Smooth muscle cell (in vitro differentiated cells): ENCODE measurements at regions not wholly inside any gene's neighbourhood (a gene's known extent, or its start where the extent isn't known, plus 50 kb on each side); places are given as distances from the start of the nearest gene placed in this dataset.

Experiments used
- DNase-seq: peaks from one replicate; lab custom pipeline; 2025; ENCODE audit not compliant: unreplicated experiment; lab: John Stamatoyannopoulos, UW
- H2AFZ ChIP-seq: fragments of 200-600 bp; sonication (generic); 2 replicates; pipeline ENCODE4 v1.6.0; 2016; ENCODE audit warnings: antibody characterized with exemption, low read depth, mild to moderate bottlenecking
- H3F3A ChIP-seq: fragments of 200-600 bp; sonication (generic); 2 replicates; pipeline ENCODE4 v1.6.0; 2017; ENCODE audit warnings: antibody characterized with exemption, low read depth
- H3K27ac ChIP-seq: fragments of 200-600 bp; sonication (generic); 2 replicates; pipeline ENCODE4 v1.5.1; 2016; ENCODE audit warnings: low read depth, mild to moderate bottlenecking
- H3K27me3 ChIP-seq: fragments of 200-600 bp; sonication (generic); 2 replicates; pipeline ENCODE4 v1.6.1; 2016; ENCODE audit warnings: low read depth, mild to moderate bottlenecking
- H3K36me3 ChIP-seq: fragments of 200-600 bp; sonication (generic); 2 replicates; pipeline ENCODE4 v1.5.1; 2016; ENCODE audit warnings: low read depth
- H3K4me1 ChIP-seq: fragments of 200-600 bp; sonication (generic); 2 replicates; pipeline ENCODE4 v1.5.1; 2016; ENCODE audit warnings: low read depth
- H3K4me2 ChIP-seq: fragments of 200-600 bp; sonication (generic); 2 replicates; pipeline ENCODE4 v1.6.0; 2016; ENCODE audit warnings: mild to moderate bottlenecking
- H3K4me3 ChIP-seq: fragments of 200-600 bp; sonication (generic); 2 replicates; pipeline ENCODE4 v1.5.1; 2016; ENCODE audit warnings: mild to moderate bottlenecking
- H3K79me2 ChIP-seq: fragments of 200-600 bp; sonication (generic); 2 replicates; pipeline ENCODE4 v1.6.0; 2016; ENCODE audit warnings: low read depth, mild to moderate bottlenecking
- H3K9ac ChIP-seq: fragments of 200-600 bp; sonication (generic); 2 replicates; pipeline ENCODE4 v1.6.0; 2016; ENCODE audit warnings: low read depth
- H3K9me3 ChIP-seq: fragments of 200-600 bp; sonication (generic); replicated peaks from 2 replicates; pipeline ENCODE4 v1.5.1; 2016; ENCODE audit warnings: low read depth
- H4K20me1 ChIP-seq: fragments of 200-600 bp; sonication (generic); 2 replicates; pipeline ENCODE4 v1.6.0; 2016; ENCODE audit warnings: low read depth
- CTCF ChIP-seq: fragments of 200-600 bp; sonication (generic); IDR thresholded peaks from 2 replicates; pipeline ENCODE4 v1.5.1; 2017; ENCODE audit warnings: borderline replicate concordance, mild to moderate bottlenecking, antibody characterized with exemption; ENCODE audit not compliant: insufficient read depth, poor library complexity, severe bottlenecking
- WGBS: methylation state at CpG from one replicate; pipeline ENCODE4 v1.1.7; 2016; ENCODE audit warnings: low lambda C conversion rate; 5-methylcytosine and 5-hydroxymethylcytosine counted together

GRCh38 chr2:72036173-72036545 is 111.5 kb downstream of the CYP26B1 start:
- 97% methylated on average over 3 of the region's 3 CpGs for WGBS
- no peak for TF ChIP-seq CTCF
- no peaks in the 10 kb centered on the region for H3K4me1 ChIP-seq
- H4K20me1 ChIP-seq = no peaks in the 10 kb centered on the region
- H3K36me3 ChIP-seq = no peaks in the 10 kb centered on the region
- H3K4me2 ChIP-seq = no peak overlapping the region
- DNase-seq = no peak
- no peaks in the 10 kb centered on the region for H3K27me3 ChIP-seq
- H3K27ac ChIP-seq = no peak overlapping the region
- H3K9ac ChIP-seq = no peak overlapping the region
- no peaks in the 10 kb centered on the region for H3K9me3 ChIP-seq
- no peaks in the 10 kb centered on the region for H3K79me2 ChIP-seq
- no peaks in the 10 kb centered on the region for H3F3A ChIP-seq
- H3K4me3 ChIP-seq = no peak overlapping the region
- no peak overlapping the region for H2AFZ ChIP-seq

- WGBS = 86% methylated on average over 12 of the region's 12 CpGs
- no peak overlapping the region for H3K4me2 ChIP-seq
- TF ChIP-seq CTCF = no peak
- H3K4me3 ChIP-seq = no peak overlapping the region
- no peaks in the 10 kb centered on the region for H3K4me1 ChIP-seq
- no peaks in the 10 kb centered on the region for H3K36me3 ChIP-seq
- DNase-seq = no peak
- no peaks in the 10 kb centered on the region for H4K20me1 ChIP-seq
- no peaks in the 10 kb centered on the region for H3K27me3 ChIP-seq
- no peak overlapping the region for H3K27ac ChIP-seq
- no peak overlapping the region for H2AFZ ChIP-seq
- no peak overlapping the region for H3K9ac ChIP-seq
- no peaks in the 10 kb centered on the region for H3K79me2 ChIP-seq
- no peaks in the 10 kb centered on the region for H3F3A ChIP-seq
- no peaks in the 10 kb centered on the region for H3K9me3 ChIP-seq
Measured at GRCh38 chr2:72035518-72036172, 112.0 kb downstream of the CYP26B1 start.

- Histone ChIP-seq H3K27ac (no peak overlapping the region), H3K4me1 (no peaks in the 10 kb centered on the region), H3K27me3 (no peaks in the 10 kb centered on the region), H3K9me3 (no peaks in the 10 kb centered on the region), H3K79me2 (no peaks in the 10 kb centered on the region), H3F3A (no peaks in the 10 kb centered on the region), H3K9ac (no peak overlapping the region), H2AFZ (no peak overlapping the region), H3K36me3 (no peaks in the 10 kb centered on the region), H3K4me2 (no peak overlapping the region), H4K20me1 (no peaks in the 10 kb centered on the region), H3K4me3 (no peak overlapping the region)
- whole genome bisulfite sequencing = 87% methylated on average over 14 of the region's 14 CpGs
- no peak for DNase-seq
- no peak for TF ChIP-seq CTCF
Measured at GRCh38 chr2:72034353-72035095, 113.1 kb downstream of the CYP26B1 start.
